HG03575 (cell line): ENCODE measurements at regions not wholly inside any gene's neighbourhood (a gene's known extent, or its start where the extent isn't known, plus 50 kb on each side); places are given as distances from the start of the nearest gene placed in this dataset.

Experiments used
- ATAC-seq: cut with Tn5 transposase; IDR thresholded peaks from one replicate; pipeline ENCODE4 v1.9.1; 2021; ENCODE audit not compliant: unreplicated experiment, insufficient number of reproducible peaks, low FRiP score; ENCODE audit errors: extremely low read depth

GRCh38 chr2:196409376-196409775, 230.1 kb upstream of the CCDC150 start:
- ATAC-seq, result no peak

- no peak for ATAC-seq
Measured at GRCh38 chr2:196410008-196410407, 229.5 kb upstream of the CCDC150 start.

- ATAC-seq, result peak; percentile 62
Measured at GRCh38 chr2:196413821-196414274, 225.7 kb upstream of the CCDC150 start.

GRCh38 chr2:196415384-196415783, 224.1 kb upstream of the CCDC150 start:
- no peak for ATAC-seq

GRCh38 chr2:196420143-196420542, 219.4 kb upstream of the CCDC150 start:
- ATAC-seq, result no peak

- ATAC-seq, result no peak
Measured at GRCh38 chr2:196421880-196422279, 217.6 kb upstream of the CCDC150 start.

- ATAC-seq, result no peak
Measured at GRCh38 chr2:196422361-196422760, 217.2 kb upstream of the CCDC150 start.

- ATAC-seq, result no peak
Measured at GRCh38 chr2:196426122-196426521, 213.4 kb upstream of the CCDC150 start.

- no peak for ATAC-seq
Measured at GRCh38 chr2:196427986-196428634, 211.4 kb upstream of the CCDC150 start.

- no peak for ATAC-seq
Measured at GRCh38 chr2:196431076-196431475, 208.4 kb upstream of the CCDC150 start.

- ATAC-seq, result no peak
Measured at GRCh38 chr2:196431957-196432356, 207.6 kb upstream of the CCDC150 start.

GRCh38 chr2:196433116-196433515, 206.4 kb upstream of the CCDC150 start:
- no peak for ATAC-seq

- no peak for ATAC-seq
Measured at GRCh38 chr2:196434217-196434616, 205.3 kb upstream of the CCDC150 start.

- ATAC-seq, result no peak
Measured at GRCh38 chr2:196435189-196435588, 204.3 kb upstream of the CCDC150 start.

- ATAC-seq, result no peak
Measured at GRCh38 chr2:196437626-196438025, 201.9 kb upstream of the CCDC150 start.

- ATAC-seq, result no peak
Measured at GRCh38 chr2:196439760-196440159, 199.8 kb upstream of the CCDC150 start.

- ATAC-seq, result no peak
Measured at GRCh38 chr2:196440413-196440812, 199.1 kb upstream of the CCDC150 start.

- no peak for ATAC-seq
Measured at GRCh38 chr2:196441527-196441926, 198.0 kb upstream of the CCDC150 start.

GRCh38 chr2:196442211-196442610, 197.3 kb upstream of the CCDC150 start:
- no peak for ATAC-seq

- ATAC-seq, result no peak
Measured at GRCh38 chr2:196444442-196444841, 195.1 kb upstream of the CCDC150 start.

- no peak for ATAC-seq
Measured at GRCh38 chr2:196445991-196446390, 193.5 kb upstream of the CCDC150 start.
